Stimulated activated CD4-positive, alpha-beta T cell treated with anti-CD3 and anti-CD28 coated beads, Interleukin-12 subunit alpha, Interleukin-12 subunit beta, amount 100 ng/mL, for 48 hours (primary cell): ENCODE measurements at regions not wholly inside any gene's neighbourhood (a gene's known extent, or its start where the extent isn't known, plus 50 kb on each side); places are given as distances from the start of the nearest gene placed in this dataset.
"Not testable (repeated sequence)": the region's sequence is repeated elsewhere in the genome, so short reads cannot be mapped to it uniquely, and the experiment has no call there.

ENCODE experiments used
- DNase-seq, 3 donors: peaks; one replicate each; pipeline ENCODE4 v3.0.0-alpha.2; 2020; ENCODE audit warnings: low read depth in 2 of 3, low spot score in 1 of 3

DNA sequence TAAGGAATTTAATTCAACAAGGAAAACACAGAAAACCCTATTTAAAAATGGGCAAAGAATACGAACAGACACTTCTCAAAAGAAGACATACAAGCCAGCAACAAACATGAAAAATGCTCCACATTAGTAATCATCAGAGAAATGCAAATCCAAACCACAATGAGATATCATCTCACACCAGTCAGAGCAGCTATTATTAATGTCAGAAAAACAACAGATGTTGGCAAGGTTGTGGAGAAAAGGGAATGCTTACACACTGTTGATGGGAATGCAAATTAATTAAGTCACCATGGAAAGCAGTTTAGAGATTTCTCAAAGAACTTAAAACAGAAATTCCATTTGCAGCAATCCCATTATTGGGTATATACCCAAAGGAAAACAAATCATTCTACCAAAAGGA is 55.2 kb downstream of the GCC1 start:
- no peak for DNase-seq

DNA sequence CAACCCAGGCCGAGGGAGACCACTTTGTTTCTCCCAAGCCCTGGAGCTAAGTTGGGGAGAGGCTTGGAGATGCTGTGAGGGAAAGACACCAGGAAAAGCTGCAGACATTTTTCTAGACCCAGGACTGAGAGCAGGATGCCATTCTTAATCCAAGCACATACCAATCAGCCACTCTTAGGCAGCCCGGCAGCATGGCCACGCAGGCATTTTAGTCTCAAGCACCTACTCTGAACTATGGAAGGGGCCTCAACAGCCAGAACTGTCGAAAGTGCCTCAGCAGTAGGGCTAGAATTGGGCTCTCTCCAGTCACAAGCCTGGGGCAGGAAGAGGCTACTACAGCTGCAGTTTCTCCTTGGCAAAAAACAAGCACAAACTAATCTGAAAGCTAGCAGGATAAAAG is 57.8 kb downstream of the GCC1 start:
- no peak for DNase-seq

DNA sequence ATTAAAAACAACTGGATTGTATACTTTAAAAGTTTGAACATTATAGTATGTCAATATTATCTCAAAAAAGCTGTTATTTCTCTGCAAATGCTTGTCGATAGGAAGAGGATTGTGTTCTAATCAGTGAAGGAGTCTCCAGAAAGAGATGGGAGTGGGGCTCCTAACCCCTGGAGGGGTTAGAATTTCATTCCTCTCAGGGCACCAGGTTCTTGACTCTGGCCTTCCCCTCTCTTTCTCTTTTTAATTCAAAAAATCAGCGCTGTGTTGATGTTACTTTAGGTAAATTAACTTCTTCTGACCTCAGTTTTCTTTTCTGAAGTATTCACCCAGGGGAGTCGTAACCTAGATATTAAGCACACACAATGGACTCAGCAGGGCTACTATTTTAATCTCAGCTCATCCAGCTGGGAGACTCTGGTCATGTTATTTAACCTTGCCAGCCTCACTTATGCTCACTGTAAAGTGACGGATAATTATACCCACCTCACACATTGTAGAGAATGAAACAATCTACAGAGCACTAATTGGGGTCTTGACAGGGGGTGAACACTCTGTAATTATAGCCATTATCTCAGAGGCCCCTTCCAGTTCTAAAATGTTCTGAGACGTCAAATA is 59.4 kb downstream of the GCC1 start:
- no peak for DNase-seq

DNA sequence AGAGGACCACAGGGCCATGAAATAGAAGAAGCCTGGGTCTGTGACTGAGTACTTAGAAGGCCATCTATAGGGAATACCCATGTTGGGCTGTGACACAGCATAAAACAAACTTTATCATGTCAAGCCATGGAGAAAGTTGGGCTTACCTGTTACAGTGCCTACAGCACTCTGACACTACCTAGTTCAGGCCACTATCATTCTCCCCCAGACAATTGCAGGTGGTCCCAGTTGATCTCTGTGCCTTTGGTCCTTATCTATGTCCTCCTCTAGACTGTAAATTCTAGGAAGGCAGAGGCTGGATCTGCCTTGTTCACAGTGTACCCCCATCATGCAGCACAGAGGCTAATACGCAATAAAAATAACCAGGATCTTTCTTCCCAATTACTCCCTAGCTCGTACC is 69.1 kb downstream of the GCC1 start:
- no peak for DNase-seq

DNA sequence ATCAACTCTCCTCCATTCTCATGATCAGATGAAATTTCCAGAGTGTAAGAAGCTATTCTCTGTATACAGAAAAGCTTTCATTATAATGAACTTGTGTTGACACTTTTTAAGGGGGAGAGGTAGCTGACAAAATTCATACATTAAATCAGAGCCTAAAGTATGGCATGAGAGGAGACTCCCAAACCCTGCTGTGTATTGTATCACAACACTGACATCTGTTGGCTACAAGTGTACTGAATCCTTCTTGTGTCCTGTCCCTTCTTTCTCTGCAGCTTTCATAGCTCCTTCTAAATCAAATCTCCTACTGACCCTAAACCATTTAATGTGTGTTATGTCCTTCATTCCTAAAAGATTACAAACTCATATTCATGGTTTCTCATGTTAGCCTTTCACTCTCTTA is 70.9 kb downstream of the GCC1 start:
- peak in 1 of 3 donors; percentile 2 for DNase-seq

DNA sequence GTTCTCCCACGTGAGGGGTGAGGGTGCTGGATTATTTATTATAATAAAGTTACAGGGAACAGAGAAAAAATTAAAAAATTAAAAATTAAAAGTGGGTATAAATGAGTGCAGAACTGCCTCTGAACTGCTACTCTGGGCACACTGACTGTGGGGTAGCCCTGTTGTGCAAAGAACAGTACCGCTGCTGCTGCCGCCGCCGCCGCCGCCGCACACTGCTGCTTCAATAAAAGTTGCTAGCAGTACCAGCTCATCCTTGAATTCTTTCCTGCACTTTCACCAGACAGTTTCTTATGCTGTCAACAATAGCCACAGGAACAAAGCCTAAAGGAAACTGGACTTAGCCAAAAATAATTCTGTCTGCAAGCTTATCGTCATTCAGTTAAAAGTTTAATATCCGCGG is 72.1 kb downstream of the GCC1 start:
- no peak for DNase-seq

DNA sequence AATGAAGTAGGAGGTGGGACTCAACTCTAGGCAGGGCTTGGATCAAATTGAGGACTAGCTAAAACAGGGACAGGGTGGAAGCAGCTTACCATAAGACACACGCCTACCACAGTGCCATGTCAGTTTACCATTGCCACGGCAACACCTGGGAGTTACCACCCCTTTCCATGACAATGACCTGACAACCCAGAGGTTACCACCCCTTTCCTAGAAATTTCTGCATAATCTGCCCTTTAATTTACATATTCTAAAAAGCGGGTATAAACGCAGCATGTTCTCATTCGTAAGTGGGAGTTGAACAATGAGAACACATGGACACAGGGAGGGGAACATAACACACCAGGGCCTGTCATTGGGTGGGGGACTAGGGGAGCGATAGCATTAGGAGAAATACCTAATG is 72.7 kb downstream of the GCC1 start:
- DNase-seq: no peak

DNA sequence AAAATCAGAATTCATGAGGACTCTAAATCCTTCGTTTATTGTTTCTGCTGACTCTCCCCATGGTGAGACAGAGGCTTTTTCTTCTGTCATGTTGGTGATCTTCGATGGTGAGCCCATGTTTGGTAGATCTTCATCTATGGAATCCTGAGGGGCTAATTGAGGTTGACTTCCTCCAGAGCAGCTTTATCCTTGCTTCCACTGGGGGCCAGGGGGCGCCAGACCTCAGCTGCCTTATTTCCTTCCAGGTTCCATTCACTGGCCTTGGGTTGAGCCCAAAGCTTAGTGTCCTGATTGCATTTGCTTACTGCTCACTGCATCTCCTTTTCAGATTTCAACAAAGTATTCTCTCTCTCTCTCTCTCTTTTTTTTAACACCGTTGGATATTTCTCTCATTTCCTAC is 80.7 kb downstream of the GCC1 start:
- peak in 1 of 3 donors; percentile 9 for DNase-seq

DNA sequence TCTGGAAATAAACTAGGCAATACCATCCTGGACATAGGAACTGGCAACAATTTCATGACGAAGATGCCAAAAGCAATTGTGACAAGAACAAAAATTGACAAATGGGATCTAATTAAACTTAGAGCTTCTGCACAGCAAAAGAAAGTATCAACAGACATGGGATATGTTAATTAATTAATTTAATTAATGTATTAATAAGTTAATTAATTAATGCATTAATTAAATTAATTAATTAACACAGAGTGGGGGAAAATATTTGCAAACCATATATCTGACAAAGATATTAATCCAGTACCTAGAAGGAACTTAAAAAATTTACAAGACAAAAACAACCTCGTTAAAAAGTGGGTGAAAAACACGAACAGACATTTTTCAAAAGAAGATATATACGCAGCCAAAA is 83.6 kb downstream of the GCC1 start:
- DNase-seq: no peak

DNA sequence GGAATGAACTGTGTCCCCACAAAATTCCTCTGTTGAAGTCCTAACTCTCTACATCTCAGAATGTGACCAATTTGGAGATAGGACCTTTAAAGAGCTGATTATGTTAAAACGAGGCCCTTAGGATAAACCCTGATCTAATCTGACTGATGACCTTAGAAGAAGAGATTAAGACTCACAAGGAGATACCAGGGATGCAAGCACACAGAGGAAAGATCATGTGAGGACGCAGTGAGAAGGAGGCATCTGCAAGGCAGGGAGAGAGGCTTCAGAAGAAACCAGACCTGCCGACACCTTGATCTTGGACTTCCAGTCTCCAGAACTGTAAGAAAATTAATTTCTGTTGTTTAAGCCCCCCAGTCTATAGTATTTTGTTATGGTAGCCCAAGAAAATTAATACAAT is 94.9 kb upstream of the ZNF800 start:
- DNase-seq: no peak

DNA sequence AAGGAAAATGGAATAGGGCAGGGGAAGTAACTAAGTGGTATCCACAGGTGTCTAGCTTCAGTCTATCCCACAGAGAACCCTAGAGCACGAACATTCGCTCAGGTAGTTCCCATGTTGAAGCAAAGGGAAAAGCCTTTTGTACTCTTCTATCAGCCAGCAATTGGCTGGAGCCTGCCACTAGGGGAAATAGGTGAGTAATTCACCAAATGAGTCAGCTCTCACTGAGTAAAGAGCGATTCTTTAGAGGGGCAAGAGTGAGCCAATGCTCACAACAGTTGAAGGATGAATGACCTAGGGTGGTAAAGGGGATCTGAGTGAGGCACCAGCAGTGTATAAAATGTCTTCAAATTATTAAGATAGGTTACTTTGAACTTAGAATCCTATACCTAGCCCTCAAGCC is 94.1 kb upstream of the ZNF800 start:
- DNase-seq: no peak

DNA sequence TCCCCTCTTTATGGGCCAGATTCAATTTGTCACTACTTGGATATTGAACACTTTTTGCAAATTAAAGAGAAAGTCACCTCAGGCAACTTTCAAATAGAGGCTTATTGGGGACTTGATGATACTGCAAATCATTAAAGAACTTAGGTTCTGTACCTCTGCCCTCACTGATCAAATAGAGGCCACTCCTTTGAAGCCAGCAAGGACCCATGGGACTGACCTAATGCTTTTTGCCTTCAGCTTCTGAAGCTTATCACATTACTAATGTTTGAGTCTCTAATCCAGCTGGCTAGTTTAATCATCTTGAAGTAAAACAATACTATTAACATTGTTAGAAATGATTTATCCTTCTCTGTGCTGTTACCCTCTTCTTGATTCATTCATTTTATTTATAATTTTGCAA is 93.0 kb upstream of the ZNF800 start:
- DNase-seq: no peak

DNA sequence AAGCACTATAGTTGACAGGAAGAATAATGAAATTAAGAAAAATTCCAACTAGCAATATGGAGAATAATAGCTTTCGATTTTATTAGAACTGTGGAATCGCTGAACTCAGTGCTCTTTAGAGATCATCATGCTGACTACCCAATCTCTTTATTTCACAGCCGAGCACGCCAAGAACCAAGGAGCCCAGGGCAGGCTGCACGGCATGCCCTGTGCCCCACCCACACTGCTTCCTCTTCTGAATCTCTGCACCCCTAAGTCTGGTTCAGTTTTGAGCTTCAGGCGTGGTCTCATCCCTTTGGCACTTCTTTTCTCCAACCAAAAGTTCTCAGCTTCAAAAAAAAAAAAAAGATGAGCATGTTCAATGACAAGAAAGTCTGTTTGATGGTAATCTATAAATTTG is 92.4 kb upstream of the ZNF800 start:
- no peak for DNase-seq

DNA sequence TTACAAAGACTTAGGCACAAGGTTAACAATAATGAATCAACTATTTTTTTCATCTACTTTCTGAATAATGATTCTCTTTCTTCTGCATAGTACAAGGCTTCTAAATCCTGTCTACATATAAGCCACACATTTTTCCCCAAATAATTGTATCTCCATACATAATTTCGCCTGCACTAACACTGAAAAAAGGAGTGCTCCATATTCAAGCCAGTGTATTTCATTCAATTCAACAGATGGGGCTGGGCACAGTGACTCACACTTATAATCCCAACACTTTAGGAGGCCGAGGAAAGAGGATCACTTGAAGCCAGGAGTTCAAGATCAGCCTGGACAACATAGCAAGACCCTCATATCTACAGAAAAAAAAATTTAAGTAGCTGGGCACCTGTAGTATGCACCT is 86.0 kb upstream of the ZNF800 start:
- no peak for DNase-seq

DNA sequence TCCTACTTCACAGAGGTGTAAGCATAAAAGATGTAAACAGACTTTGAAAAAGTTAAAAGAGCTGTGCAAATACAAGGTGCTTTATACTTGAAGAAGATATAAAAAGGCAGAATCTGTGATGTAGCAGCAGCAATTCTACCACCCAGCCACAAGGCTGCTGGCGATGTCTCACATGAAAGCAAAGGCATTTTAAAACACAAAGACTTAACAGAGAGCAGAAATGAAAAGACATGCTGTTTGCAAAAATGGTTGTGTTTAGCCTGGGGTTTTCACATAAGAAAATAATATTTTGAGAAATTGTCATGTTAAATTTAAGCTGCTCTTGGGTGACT is 85.5 kb upstream of the ZNF800 start:
- DNase-seq: no peak

DNA sequence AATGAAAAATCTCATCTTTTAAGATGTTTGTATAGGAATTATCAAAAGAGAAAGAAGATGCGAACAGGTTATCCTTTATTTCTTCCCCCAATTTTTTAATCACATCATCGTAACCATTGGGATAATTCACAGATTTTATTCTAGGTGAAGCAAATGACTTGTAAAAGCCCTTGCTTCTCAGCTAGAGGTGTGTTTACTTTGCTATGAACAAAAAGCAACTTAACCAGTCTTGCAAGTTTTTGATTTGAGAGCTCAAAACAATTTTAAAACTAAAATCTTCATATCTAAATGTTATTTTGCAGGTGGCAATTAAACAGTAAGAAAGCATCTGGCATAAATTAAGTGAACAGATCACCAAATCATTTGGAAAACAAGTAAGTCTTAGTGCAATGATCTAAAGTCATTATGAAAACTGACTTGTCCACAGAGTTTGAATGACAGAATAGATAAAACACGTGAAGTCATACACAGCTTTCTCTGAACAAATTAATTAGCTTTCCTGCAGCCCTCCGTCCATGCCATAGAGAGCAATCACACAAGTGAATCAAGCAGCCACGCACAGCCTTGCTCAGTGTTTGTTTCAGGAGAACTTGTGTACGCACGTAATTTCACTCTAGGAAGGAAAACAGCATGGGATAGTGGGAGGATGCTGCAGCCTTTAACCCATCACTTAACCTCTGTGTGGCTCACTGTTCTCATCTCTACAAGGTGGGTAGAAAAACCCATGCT is 85.0 kb upstream of the ZNF800 start:
- DNase-seq: no peak

DNA sequence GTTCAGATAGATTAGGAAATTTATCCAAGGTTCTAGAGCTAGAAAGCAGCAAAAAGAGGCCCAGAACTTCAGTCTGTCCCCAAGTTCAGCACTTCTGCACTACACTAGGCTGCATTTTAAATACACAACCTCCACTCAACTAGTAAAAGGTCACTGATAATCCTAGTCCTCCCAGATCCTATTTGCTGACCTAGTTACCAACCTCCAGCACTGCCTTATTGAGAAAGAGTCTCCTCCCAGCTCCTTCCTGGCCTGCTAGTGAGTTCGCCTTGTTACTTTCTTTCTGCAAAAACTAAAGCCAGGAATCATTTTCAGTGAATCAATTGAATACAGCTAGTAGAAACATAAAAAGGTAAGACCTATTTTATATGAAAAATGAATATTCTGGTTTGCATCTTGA is 84.1 kb upstream of the ZNF800 start:
- DNase-seq: no peak

DNA sequence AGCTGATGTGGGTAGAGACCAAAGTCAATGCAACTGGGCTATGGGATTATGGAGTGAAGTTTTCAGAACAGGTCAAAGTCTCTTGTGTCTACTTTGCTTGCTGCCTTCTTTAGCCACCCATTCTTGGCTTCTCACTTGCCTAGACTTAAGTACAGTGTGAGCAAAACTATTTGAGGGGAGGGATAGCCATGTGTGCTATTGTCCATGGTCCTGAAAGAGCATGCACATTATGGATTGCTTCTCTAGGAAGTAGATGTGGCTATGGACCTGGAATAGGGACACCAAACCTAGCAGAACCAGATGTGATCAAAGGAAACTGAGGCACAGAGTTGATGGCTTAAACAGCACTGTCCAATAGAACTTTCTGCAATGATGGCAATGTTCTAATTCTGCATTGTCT is 81.9 kb upstream of the ZNF800 start:
- no peak for DNase-seq

DNA sequence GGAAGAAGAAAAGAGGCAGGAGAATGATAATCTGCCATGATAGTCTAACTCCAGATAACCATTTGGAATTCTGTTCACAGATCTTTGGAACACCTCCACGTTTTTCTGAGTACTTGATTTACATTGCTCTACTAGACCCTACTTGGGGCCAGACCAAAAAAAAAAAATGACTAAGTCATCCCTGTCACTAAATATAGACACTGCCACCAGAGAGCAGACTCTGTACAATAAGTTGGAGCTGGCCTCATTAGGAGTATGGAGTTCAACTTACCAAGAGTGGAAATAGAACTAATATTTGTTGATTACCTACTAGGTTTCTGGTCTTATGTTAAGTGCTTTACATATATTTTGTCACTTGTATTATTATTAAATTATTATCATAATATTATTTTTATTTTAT is 80.9 kb upstream of the ZNF800 start:
- DNase-seq: no peak

DNA sequence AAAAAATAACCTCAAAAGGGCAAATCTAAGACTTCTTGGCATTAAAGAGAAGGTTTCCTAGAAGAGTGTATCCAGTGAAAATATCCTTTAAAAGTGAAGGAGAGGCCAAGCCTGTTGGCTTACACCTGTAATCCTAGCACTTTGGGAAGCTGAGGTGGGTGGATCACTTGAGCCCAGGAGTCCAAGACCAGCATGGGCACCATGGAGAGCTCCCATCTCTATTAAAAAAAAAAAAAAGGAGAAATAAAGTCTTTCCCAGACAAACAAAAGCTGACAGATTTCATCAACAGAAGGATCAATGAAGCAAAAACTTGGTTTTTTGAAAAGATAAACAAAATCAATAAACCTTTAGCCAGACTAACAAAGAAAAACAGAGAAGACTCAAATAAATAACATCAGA is 67.6 kb upstream of the ZNF800 start:
- no peak for DNase-seq

DNA sequence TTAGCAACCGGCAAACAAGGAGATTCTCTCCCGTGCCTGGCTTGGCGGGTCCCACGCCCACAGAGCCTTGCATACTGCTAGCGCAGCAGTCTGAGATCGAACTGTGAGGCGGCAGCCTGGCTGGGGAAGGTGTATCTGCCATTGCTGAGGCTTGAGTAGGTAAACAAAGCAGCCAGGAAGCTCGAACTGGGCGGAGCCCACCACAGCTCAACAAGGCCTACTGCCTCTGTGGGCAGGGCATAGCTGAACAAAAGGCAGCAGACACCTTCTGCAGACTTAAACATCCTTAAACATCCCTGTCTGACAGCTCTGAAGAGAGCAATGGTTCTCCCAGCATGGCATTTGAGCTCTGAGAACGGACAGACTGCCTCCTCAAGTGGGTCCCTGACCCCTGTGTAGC is 58.8 kb upstream of the ZNF800 start:
- DNase-seq: not testable (repeated sequence)

DNA sequence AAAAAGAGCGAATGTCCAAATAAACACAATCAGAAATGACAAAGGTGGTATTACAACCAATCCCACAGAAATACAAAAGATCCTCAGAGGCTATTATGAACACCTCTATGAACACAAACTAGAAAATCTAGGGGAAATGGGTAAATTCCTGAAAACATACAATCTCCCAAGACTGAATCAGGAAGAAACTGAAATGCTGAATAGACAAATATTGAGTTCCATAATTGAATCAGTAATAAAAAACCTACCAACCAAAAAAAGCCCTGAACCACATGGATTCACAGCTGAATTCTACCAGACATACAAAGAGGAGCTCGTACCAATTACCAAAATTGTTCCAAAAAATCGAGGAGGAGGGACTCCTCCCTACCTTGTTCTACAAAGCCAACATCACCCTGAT is 56.1 kb upstream of the ZNF800 start:
- DNase-seq: no peak

DNA sequence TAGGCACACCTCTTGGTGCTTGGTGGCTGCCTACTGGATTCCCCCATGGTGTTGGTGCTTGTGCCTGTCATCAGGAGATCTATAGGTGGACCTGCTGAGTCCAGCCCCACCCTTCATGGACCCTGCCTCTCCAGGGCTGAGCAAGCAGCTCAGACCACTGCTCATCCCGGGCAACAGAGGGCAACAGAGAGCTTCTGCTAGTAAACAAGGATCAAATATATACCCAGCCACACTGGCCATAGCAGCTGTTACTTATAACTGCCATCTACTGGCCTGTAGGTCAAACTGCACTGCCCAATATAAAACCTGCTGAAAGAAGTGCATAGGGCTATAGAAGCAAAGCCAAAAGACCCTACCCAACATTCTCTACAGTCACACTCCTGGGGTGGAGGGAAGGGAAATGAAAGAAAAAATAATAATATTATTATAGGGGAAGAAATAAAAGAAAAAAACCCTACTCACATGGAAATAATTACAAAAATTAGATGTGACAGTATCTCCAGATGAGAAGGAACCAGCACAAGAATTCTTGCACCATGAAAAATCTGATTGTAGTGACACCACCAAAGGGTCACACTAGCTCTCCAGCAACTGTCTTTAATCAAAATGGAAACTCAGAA is 54.9 kb upstream of the ZNF800 start:
- DNase-seq: peak; percentile 30 to 40 (median 32)
